H1 (cell line): ENCODE measurements at regions not wholly inside any gene's neighbourhood (a gene's known extent, or its start where the extent isn't known, plus 50 kb on each side); places are given as distances from the start of the nearest gene placed in this dataset.

Source experiments
- ATF2 ChIP-seq: IDR thresholded peaks from 2 replicates; pipeline ENCODE4 v1.6.1; 2012; ENCODE audit warnings: low read length, inconsistent platforms
- CBX5 ChIP-seq: fragments of 300-800, 300-1000 bp; sonication (generic); IDR thresholded peaks from 2 replicates; pipeline ENCODE4 v1.7.1; 2016; ENCODE audit warnings: antibody characterized with exemption, low read length, low read depth
- NRF1 ChIP-seq: IDR thresholded peaks from 2 replicates; pipeline ENCODE4 v1.6.1; 2011; ENCODE audit warnings: mild to moderate bottlenecking, low read depth, low read length, improper control_type of control experiment

- TF ChIP-seq ATF2 (no peak), NRF1 (no peak), CBX5 (no peak)
Observed at GRCh38 chr20:22887796-22888195, 147.3 kb upstream of the SSTR4 start (continued).
